CD8-positive, alpha-beta memory T cell (primary cell): ENCODE measurements at regions not wholly inside any gene's neighbourhood (a gene's known extent, or its start where the extent isn't known, plus 50 kb on each side); places are given as distances from the start of the nearest gene placed in this dataset.
"Not testable (repeated sequence)": the region's sequence is repeated elsewhere in the genome, so short reads cannot be mapped to it uniquely, and the experiment has no call there.

Experiments
- CTCF ChIA-PET: fragments of 350-600 bp; sonication (Branson Sonifier 250); formaldehyde crosslinking; loops from one replicate; lab custom pipeline; 2021; ENCODE audit warnings: antibody characterized with exemption; lab: Charles Lee
- POLR2A ChIA-PET: fragments of 350-600 bp; sonication (Branson Sonifier 250); formaldehyde crosslinking; loops from one replicate; lab custom pipeline; 2021; ENCODE audit warnings: antibody characterized with exemption; lab: Charles Lee
- DNase-seq, 5 donors: peaks; one replicate each; pipeline versions ENCODE4 v3.0.0 to v3.0.0-alpha.2; 2020 to 2022; ENCODE audit warnings: mixed read lengths in 1 of 5
- H3K27ac ChIP-seq: one replicate; pipeline ENCODE4 v1.7.0; 2013; ENCODE audit warnings: low read depth, mild to moderate bottlenecking, low read length, moderate library complexity
- H3K27me3 ChIP-seq: 2 replicates; pipeline ENCODE4 v1.7.0; 2013; ENCODE audit warnings: low read length, mild to moderate bottlenecking; ENCODE audit not compliant: insufficient read depth, poor library complexity, severe bottlenecking
- H3K36me3 ChIP-seq: 2 replicates; pipeline ENCODE4 v1.7.0; 2013; ENCODE audit warnings: mild to moderate bottlenecking, low read length, moderate library complexity; ENCODE audit not compliant: insufficient read depth
- H3K4me1 ChIP-seq: 2 replicates; pipeline ENCODE4 v1.7.0; 2013; ENCODE audit warnings: mild to moderate bottlenecking, low read length, moderate library complexity; ENCODE audit not compliant: insufficient read depth
- H3K4me3 ChIP-seq: 2 replicates; pipeline ENCODE4 v1.7.0; 2013; ENCODE audit warnings: mild to moderate bottlenecking, low read length
- H3K9me3 ChIP-seq: 2 replicates; pipeline ENCODE4 v1.7.0; 2013; ENCODE audit warnings: mild to moderate bottlenecking, low read length
- H3K27ac Mint-ChIP-seq, 8 donors: one replicate each; pipeline ENCODE4 v1.8.0; 2020 to 2021; ENCODE audit warnings: mixed read lengths in 8 of 8, mild to moderate bottlenecking in 6 of 8, inconsistent platforms in 3 of 8, moderate library complexity in 3 of 8
- H3K27me3 Mint-ChIP-seq, 2 donors: one replicate each; pipeline ENCODE4 v1.8.0; 2020 to 2021; ENCODE audit warnings: mixed read lengths in 2 of 2, mild to moderate bottlenecking in 1 of 2, moderate library complexity in 1 of 2
- H3K36me3 Mint-ChIP-seq, 3 donors: one replicate each; pipeline ENCODE4 v1.8.0; 2020 to 2021; ENCODE audit warnings: mixed read lengths in 3 of 3, inconsistent platforms in 1 of 3, mild to moderate bottlenecking in 1 of 3
- H3K4me1 Mint-ChIP-seq, 3 donors: one replicate each; pipeline ENCODE4 v1.8.0; 2020 to 2021; ENCODE audit warnings: mixed read lengths in 3 of 3, inconsistent platforms in 1 of 3, mild to moderate bottlenecking in 1 of 3
- H3K4me3 Mint-ChIP-seq, 7 donors: one replicate each; pipeline ENCODE4 v1.8.0; 2020 to 2021; ENCODE audit warnings: mixed read lengths in 7 of 7, mild to moderate bottlenecking in 6 of 7, moderate library complexity in 4 of 7, inconsistent platforms in 2 of 7
- H3K9me3 Mint-ChIP-seq, 5 donors: one replicate each; pipeline ENCODE4 v1.8.0; 2020 to 2022; ENCODE audit warnings: mixed read lengths in 5 of 5, mild to moderate bottlenecking in 3 of 5, moderate library complexity in 2 of 5, inconsistent platforms in 1 of 5

DNA sequence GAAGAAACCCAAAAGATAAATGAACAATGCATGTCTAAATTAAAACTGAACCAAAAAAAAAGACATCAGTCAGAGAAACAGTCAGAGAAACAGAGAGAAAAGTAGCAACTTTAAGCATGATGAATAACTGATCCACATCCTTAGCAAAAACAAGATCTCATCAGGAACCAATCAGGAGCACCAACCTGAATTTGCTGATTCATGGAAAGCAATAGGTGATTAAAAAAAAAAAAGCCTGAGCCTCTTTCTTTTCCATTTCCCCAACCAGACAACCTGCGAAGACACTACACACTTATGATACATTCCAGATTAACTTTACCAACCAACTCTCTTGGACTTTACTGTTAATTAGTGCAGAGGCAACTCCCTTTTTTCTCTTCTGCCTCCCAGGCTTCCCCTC lies 112.7 kb upstream of the TAS2R1 start:
- Histone ChIP-seq H3K4me1 (no peaks in the 10 kb centered on the region), H3K27me3 (no peaks in the 10 kb centered on the region), H3K9me3 (no peaks in the 10 kb centered on the region), H3K4me3 (no peak overlapping the region), H3K27ac (no peak overlapping the region), H3K36me3 (no peaks in the 10 kb centered on the region)
- Mint-ChIP-seq H3K27ac (no peak overlapping the region), H3K4me3 (no peak overlapping the region), H3K36me3 (no peaks in the 10 kb centered on the region), H3K4me1 (no peaks in the 10 kb centered on the region), H3K27me3 (peaks cover 0 to 3% of the 10 kb centered on the region in 2 donors), H3K9me3 (peaks cover 9 to 19% (median 10%) of the 10 kb centered on the region in 5 donors)
- DNase-seq: no peak
- ChIA-PET POLR2A (no interaction called here), CTCF (no interaction called here)

DNA sequence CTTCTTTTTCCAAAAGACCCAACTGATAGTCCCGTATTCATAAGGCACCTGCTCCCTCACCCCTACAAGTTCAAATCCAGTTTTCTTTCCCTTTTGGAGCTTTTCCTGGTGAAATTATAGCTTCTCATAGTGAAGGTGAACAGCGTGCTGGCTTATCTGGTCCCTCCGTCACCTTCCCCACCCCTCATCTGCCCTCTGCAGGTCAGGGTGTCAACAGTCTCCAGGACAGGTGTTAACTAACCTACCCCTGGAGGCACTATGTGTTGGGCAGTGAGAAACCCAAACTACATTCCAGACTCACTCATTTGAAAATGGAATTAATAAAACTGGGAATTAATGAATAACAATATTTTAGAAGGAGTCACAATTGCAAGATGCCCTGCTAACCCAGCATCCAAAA lies 109.0 kb upstream of the TAS2R1 start:
- Mint-ChIP-seq H3K27me3 (peaks cover 0 to 3% of the 10 kb centered on the region in 2 donors), H3K4me3 (no peak overlapping the region), H3K4me1 (no peaks in the 10 kb centered on the region), H3K36me3 (no peaks in the 10 kb centered on the region), H3K9me3 (peaks cover 3 to 6% (median 3%) of the 10 kb centered on the region in 5 donors), H3K27ac (no peak overlapping the region)
- POLR2A ChIA-PET: no interaction called here
- H3K27ac ChIP-seq: no peak overlapping the region
- H3K9me3 ChIP-seq: no peaks in the 10 kb centered on the region
- no peak overlapping the region for H3K4me3 ChIP-seq
- no peaks in the 10 kb centered on the region for H3K36me3 ChIP-seq
- CTCF ChIA-PET: no interaction called here
- no peak for DNase-seq
- no peaks in the 10 kb centered on the region for H3K27me3 ChIP-seq
- H3K4me1 ChIP-seq: no peaks in the 10 kb centered on the region

- CTCF ChIA-PET: no interaction called here
- H3K27ac ChIP-seq: no peak overlapping the region
- peaks cover 0 to 5% (median 3%) of the 10 kb centered on the region in 5 donors for H3K9me3 Mint-ChIP-seq
- no peak overlapping the region for H3K27ac Mint-ChIP-seq
- no peaks in the 10 kb centered on the region for H3K4me1 Mint-ChIP-seq
- H3K4me3 ChIP-seq: no peak overlapping the region
- H3K36me3 ChIP-seq: no peaks in the 10 kb centered on the region
- no peaks in the 10 kb centered on the region for H3K9me3 ChIP-seq
- POLR2A ChIA-PET: no interaction called here
- peaks cover 0 to 3% of the 10 kb centered on the region in 2 donors for H3K27me3 Mint-ChIP-seq
- H3K4me1 ChIP-seq: no peaks in the 10 kb centered on the region
- H3K4me3 Mint-ChIP-seq: no peak overlapping the region
- H3K36me3 Mint-ChIP-seq: no peaks in the 10 kb centered on the region
- no peak for DNase-seq
- no peaks in the 10 kb centered on the region for H3K27me3 ChIP-seq
Measured at GRCh38 chr5:9737265-9737664, 107.1 kb upstream of the TAS2R1 start.

DNA sequence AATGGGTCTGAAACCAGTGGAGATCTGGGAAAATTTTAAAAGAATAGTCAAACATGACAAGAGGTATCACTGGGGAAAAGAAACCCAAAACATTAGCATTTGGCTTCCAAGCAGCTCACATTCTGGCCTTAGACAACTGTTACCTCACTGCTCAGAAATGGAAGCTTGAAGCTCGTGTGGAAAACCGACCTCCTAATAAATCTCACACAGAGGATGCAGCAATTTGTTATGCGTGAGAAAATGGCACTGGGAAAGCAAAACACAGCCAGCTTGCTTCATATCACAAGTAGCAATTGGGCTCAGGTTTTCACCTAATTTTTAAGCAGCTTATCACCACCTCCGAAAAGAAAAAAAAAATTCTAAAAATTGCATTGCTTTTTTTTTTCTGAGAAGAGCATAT lies 103.3 kb upstream of the TAS2R1 start:
- Mint-ChIP-seq H3K27ac (no peak overlapping the region), H3K4me1 (no peaks in the 10 kb centered on the region), H3K9me3 (peaks cover 2 to 8% (median 7%) of the 10 kb centered on the region in 5 donors), H3K27me3 (peaks cover 0 to 2% of the 10 kb centered on the region in 2 donors), H3K4me3 (no peak overlapping the region), H3K36me3 (no peaks in the 10 kb centered on the region)
- H3K27me3 ChIP-seq: no peaks in the 10 kb centered on the region
- H3K27ac ChIP-seq: no peak overlapping the region
- no peaks in the 10 kb centered on the region for H3K36me3 ChIP-seq
- DNase-seq: no peak
- H3K4me3 ChIP-seq: no peak overlapping the region
- no peaks in the 10 kb centered on the region for H3K9me3 ChIP-seq
- ChIA-PET CTCF (no interaction called here), POLR2A (no interaction called here)
- H3K4me1 ChIP-seq: no peaks in the 10 kb centered on the region

GRCh38 chr5:9731159-9731558 lies 101.0 kb upstream of the TAS2R1 start:
- no peaks in the 10 kb centered on the region for H3K9me3 ChIP-seq
- peaks cover 0 to 12% (median 7%) of the 10 kb centered on the region in 5 donors for H3K9me3 Mint-ChIP-seq
- H3K4me3 ChIP-seq: no peak overlapping the region
- no peaks in the 10 kb centered on the region for H3K36me3 Mint-ChIP-seq
- no peak overlapping the region for H3K27ac Mint-ChIP-seq
- H3K27me3 Mint-ChIP-seq: peaks cover 0 to 5% of the 10 kb centered on the region in 2 donors
- ChIA-PET POLR2A (no interaction called here), CTCF (interaction anchor here (1.2 kb wide), 1 partner anchor 10 kb away, joined by 3 read pairs; no protein-coding TSS in a partner anchor)
- H3K4me3 Mint-ChIP-seq: no peak overlapping the region
- no peak overlapping the region for H3K27ac ChIP-seq
- no peaks in the 10 kb centered on the region for H3K27me3 ChIP-seq
- H3K4me1 Mint-ChIP-seq: no peaks in the 10 kb centered on the region
- H3K4me1 ChIP-seq: no peaks in the 10 kb centered on the region
- no peaks in the 10 kb centered on the region for H3K36me3 ChIP-seq
- DNase-seq: no peak

- Mint-ChIP-seq H3K4me3 (no peak overlapping the region), H3K36me3 (no peaks in the 10 kb centered on the region), H3K27me3 (peaks cover 0 to 5% of the 10 kb centered on the region in 2 donors), H3K9me3 (peaks cover 0 to 10% (median 9%) of the 10 kb centered on the region in 5 donors), H3K27ac (no peak overlapping the region), H3K4me1 (no peaks in the 10 kb centered on the region)
- ChIA-PET POLR2A (no interaction called here), CTCF (no interaction called here)
- no peaks in the 10 kb centered on the region for H3K4me1 ChIP-seq
- H3K27me3 ChIP-seq: no peaks in the 10 kb centered on the region
- DNase-seq: no peak
- no peaks in the 10 kb centered on the region for H3K36me3 ChIP-seq
- H3K4me3 ChIP-seq: no peak overlapping the region
- no peak overlapping the region for H3K27ac ChIP-seq
- no peaks in the 10 kb centered on the region for H3K9me3 ChIP-seq
Measured at GRCh38 chr5:9728261-9728660, 98.1 kb upstream of the TAS2R1 start.

DNA sequence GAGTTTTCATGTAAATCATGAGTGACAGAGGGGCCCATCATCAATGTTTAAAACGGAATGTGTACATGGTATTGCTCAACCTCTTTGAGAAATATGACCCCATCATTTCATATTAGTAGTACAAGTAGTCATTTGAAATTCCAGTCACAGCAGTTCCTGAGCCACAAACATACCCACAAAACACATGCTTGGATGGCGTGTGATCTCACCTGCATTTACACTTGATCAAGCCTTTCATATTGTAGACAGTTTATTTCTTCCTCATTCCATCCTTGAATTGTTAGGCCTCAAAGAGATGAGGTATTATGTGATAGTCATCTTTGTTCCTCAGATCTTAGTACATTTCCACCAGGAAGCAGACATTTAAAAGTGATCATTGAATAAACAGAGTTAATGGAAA lies 96.8 kb upstream of the TAS2R1 start:
- Mint-ChIP-seq H3K4me3 (no peak overlapping the region), H3K9me3 (peaks cover 0 to 10% (median 9%) of the 10 kb centered on the region in 5 donors), H3K4me1 (no peaks in the 10 kb centered on the region), H3K27me3 (peaks cover 0 to 5% of the 10 kb centered on the region in 2 donors), H3K27ac (no peak overlapping the region), H3K36me3 (no peaks in the 10 kb centered on the region)
- POLR2A ChIA-PET: no interaction called here
- DNase-seq: no peak
- Histone ChIP-seq H3K4me3 (no peak overlapping the region), H3K9me3 (no peaks in the 10 kb centered on the region), H3K27ac (no peak overlapping the region), H3K4me1 (no peaks in the 10 kb centered on the region), H3K36me3 (no peaks in the 10 kb centered on the region), H3K27me3 (no peaks in the 10 kb centered on the region)
- CTCF ChIA-PET: no interaction called here

- H3K27ac Mint-ChIP-seq, H3K27ac ChIP-seq, H3K9me3 Mint-ChIP-seq, H3K4me1 Mint-ChIP-seq, DNase-seq, H3K4me3 Mint-ChIP-seq, H3K27me3 ChIP-seq, POLR2A ChIA-PET, H3K27me3 Mint-ChIP-seq, H3K9me3 ChIP-seq, H3K36me3 Mint-ChIP-seq, CTCF ChIA-PET, H3K36me3 ChIP-seq, H3K4me3 ChIP-seq, H3K4me1 ChIP-seq: not testable (repeated sequence)
Measured at GRCh38 chr5:9725265-9725664, 95.1 kb upstream of the TAS2R1 start.

- Mint-ChIP-seq H3K27me3 (peaks cover 0 to 2% of the 10 kb centered on the region in 2 donors), H3K36me3 (no peaks in the 10 kb centered on the region)
- H3K27ac ChIP-seq: no peak overlapping the region
Measured at GRCh38 chr5:9724707-9725106, 94.6 kb upstream of the TAS2R1 start.

More at GRCh38 chr5:9724707-9725106, 94.6 kb upstream of the TAS2R1 start:
- H3K9me3 ChIP-seq: no peaks in the 10 kb centered on the region
- CTCF ChIA-PET: no interaction called here
- POLR2A ChIA-PET: no interaction called here
- H3K4me3 Mint-ChIP-seq: no peak overlapping the region
- H3K4me1 Mint-ChIP-seq: no peaks in the 10 kb centered on the region
- H3K36me3 ChIP-seq: no peaks in the 10 kb centered on the region
- no peak overlapping the region for H3K27ac Mint-ChIP-seq
- no peak overlapping the region for H3K4me3 ChIP-seq
- H3K9me3 Mint-ChIP-seq: peaks cover 0 to 9% (median 9%) of the 10 kb centered on the region in 5 donors
- H3K4me1 ChIP-seq: no peaks in the 10 kb centered on the region
- no peak for DNase-seq
- no peaks in the 10 kb centered on the region for H3K27me3 ChIP-seq
